ENCODE measurements at regions not wholly inside any gene's neighbourhood (a gene's known extent, or its start where the extent isn't known, plus 50 kb on each side); places are given as distances from the start of the nearest gene placed in this dataset.

- H3K9me3 ChIP-seq, result no peaks in the 10 kb centered on the region
- H3K4me3 ChIP-seq, result no peak overlapping the region
- intact Hi-C loops (cut with DNase I), result loop anchor here in 2 of 4 donors (2.0 to 10.0 kb wide), 2 partner anchors 653 to 657 kb away; partner anchors contain the start of gene KLF4 (in 2 of the 2)
- WGBS, 3 donors, result 6 to 17% (median 11%) methylated on average over 2 of the region's 2 CpGs
- no peaks in the 10 kb centered on the region for H3K27me3 ChIP-seq
- peaks cover 4% of the 10 kb centered on the region for H3K4me1 ChIP-seq (ENCODE audit: insufficient read depth)
- DNase-seq, result no peak
- H3K36me3 ChIP-seq, result no peaks in the 10 kb centered on the region
- peak overlapping the region in 1 of 2 donors; percentile 43 for H3K27ac ChIP-seq
- no peak for TF ChIP-seq POLR2A (IDR thresholded peaks at IDR 0.05)
These were observed 652.6 kb upstream of the KLF4 start for GRCh38 chr9:108142142-108142503.

GRCh38 chr9:108139900-108140299, 650.3 kb upstream of the KLF4 start:
- H3K4me1 ChIP-seq (ENCODE audit: insufficient read depth), result peaks cover 4% of the 10 kb centered on the region
- H3K9me3 ChIP-seq, result no peaks in the 10 kb centered on the region
- no peak overlapping the region for H3K4me3 ChIP-seq
- H3K27ac ChIP-seq, result no peak overlapping the region
- intact Hi-C loops (cut with DNase I), result loop anchor here in 1 of 4 donors (10.0 kb wide), 1 partner anchor 655 kb away; the partner anchor contains the start of gene KLF4
- no peak for TF ChIP-seq EP300 (IDR thresholded peaks at IDR 0.05)
- no peak for TF ChIP-seq CTCF (IDR thresholded peaks at IDR 0.05)
- no peak for TF ChIP-seq POLR2A (IDR thresholded peaks at IDR 0.05)
- no peaks in the 10 kb centered on the region for H3K36me3 ChIP-seq
- DNase-seq, result no peak
- H3K27me3 ChIP-seq, result no peaks in the 10 kb centered on the region
- WGBS, 3 donors, result 90 to 95% (median 91%) methylated on average over 2 of the region's 2 CpGs

GRCh38 chr9:108138516-108138915, 648.9 kb upstream of the KLF4 start:
- WGBS, 3 donors, result 43 to 51% (median 48%) methylated on average over 2 of the region's 2 CpGs
- Histone ChIP-seq H3K36me3 (no peaks in the 10 kb centered on the region), H3K9me3 (no peaks in the 10 kb centered on the region), H3K27ac (no peak overlapping the region), H3K27me3 (no peaks in the 10 kb centered on the region), H3K4me1 (ENCODE audit: insufficient read depth) (peaks cover 4% of the 10 kb centered on the region), H3K4me3 (no peak overlapping the region)
- no peak for TF ChIP-seq CTCF (IDR thresholded peaks at IDR 0.05)
- no peak for TF ChIP-seq POLR2A (IDR thresholded peaks at IDR 0.05)
- no peak for TF ChIP-seq EP300 (IDR thresholded peaks at IDR 0.05)
- intact Hi-C loops (cut with DNase I), result no loop called here
- DNase-seq, result no peak

GRCh38 chr9:108136656-108137055, 647.1 kb upstream of the KLF4 start:
- TF ChIP-seq EP300 (IDR thresholded peaks at IDR 0.05) (no peak), POLR2A (IDR thresholded peaks at IDR 0.05) (no peak), CTCF (IDR thresholded peaks at IDR 0.05) (no peak)
- no peaks in the 10 kb centered on the region for H3K4me1 ChIP-seq (ENCODE audit: insufficient read depth)
- no peak overlapping the region for H3K27ac ChIP-seq
- intact Hi-C loops (cut with DNase I), result no loop called here
- H3K9me3 ChIP-seq, result no peaks in the 10 kb centered on the region
- no peak overlapping the region for H3K4me3 ChIP-seq
- WGBS, 3 donors, result 64 to 82% (median 78%) methylated on average over 1 of the region's 1 CpG
- no peak for DNase-seq
- H3K27me3 ChIP-seq, result no peaks in the 10 kb centered on the region
- no peaks in the 10 kb centered on the region for H3K36me3 ChIP-seq

- H3K27ac ChIP-seq, result no peak overlapping the region
- 84 to 89% (median 88%) methylated on average over 4 of the region's 4 CpGs for WGBS, 3 donors
- intact Hi-C loops (cut with DNase I), result no loop called here
- no peaks in the 10 kb centered on the region for H3K36me3 ChIP-seq
- TF ChIP-seq CTCF (IDR thresholded peaks at IDR 0.05), result no peak
- TF ChIP-seq EP300 (IDR thresholded peaks at IDR 0.05), result no peak
- TF ChIP-seq POLR2A (IDR thresholded peaks at IDR 0.05), result no peak
- no peaks in the 10 kb centered on the region for H3K9me3 ChIP-seq
- no peaks in the 10 kb centered on the region for H3K4me1 ChIP-seq (ENCODE audit: insufficient read depth)
- H3K27me3 ChIP-seq, result no peaks in the 10 kb centered on the region
- DNase-seq, result no peak
- H3K4me3 ChIP-seq, result no peak overlapping the region
These were observed 645.0 kb upstream of the KLF4 start for GRCh38 chr9:108134486-108135128.
